ENCODE measurements at regions not wholly inside any gene's neighbourhood (a gene's known extent, or its start where the extent isn't known, plus 50 kb on each side); places are given as distances from the start of the nearest gene placed in this dataset.

DNA sequence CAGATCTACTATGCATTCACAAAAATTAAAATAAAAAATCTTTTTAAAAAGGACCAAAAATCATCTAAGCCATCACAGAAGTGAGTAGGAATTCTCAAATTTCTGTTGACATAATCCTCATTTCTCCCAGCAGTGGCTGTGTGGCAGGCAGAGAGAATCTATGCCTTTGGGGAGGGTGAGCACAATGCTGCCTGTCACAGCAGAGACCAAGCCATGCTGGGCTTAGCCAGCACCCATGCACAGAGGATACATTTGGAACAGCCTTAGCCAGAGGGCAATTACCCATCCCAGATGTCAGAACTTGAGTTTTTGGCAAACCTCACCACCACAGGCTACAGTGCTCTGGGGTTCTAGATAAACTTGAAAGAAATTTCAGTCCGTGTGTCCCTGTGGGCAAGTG is 1274.8 kb upstream of the ADGRL3 start:
- no peak for TF ChIP-seq POLR2A (IDR thresholded peaks at IDR 0.05)
- TF ChIP-seq, protein P1, sequence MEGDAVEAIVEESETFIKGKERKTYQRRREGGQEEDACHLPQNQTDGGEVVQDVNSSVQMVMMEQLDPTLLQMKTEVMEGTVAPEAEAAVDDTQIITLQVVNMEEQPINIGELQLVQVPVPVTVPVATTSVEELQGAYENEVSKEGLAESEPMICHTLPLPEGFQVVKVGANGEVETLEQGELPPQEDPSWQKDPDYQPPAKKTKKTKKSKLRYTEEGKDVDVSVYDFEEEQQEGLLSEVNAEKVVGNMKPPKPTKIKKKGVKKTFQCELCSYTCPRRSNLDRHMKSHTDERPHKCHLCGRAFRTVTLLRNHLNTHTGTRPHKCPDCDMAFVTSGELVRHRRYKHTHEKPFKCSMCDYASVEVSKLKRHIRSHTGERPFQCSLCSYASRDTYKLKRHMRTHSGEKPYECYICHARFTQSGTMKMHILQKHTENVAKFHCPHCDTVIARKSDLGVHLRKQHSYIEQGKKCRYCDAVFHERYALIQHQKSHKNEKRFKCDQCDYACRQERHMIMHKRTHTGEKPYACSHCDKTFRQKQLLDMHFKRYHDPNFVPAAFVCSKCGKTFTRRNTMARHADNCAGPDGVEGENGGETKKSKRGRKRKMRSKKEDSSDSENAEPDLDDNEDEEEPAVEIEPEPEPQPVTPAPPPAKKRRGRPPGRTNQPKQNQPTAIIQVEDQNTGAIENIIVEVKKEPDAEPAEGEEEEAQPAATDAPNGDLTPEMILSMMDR (IDR thresholded peaks at IDR 0.05): no peak
